PC-9 (cell line): ENCODE measurements at regions not wholly inside any gene's neighbourhood (a gene's known extent, or its start where the extent isn't known, plus 50 kb on each side); places are given as distances from the start of the nearest gene placed in this dataset.

Experiments
- CTCF ChIP-seq: fragments of 200-600 bp; sonication (generic); conservative IDR thresholded peaks from 2 replicates; pipeline ENCODE4 v1.6.1; 2017; ENCODE audit warnings: mixed run types, antibody characterized with exemption, mild to moderate bottlenecking, moderate library complexity
- EZH2 ChIP-seq: fragments of 200-600 bp; sonication (generic); IDR thresholded peaks from 2 replicates; pipeline ENCODE4 v1.8.0; 2017; ENCODE audit warnings: antibody characterized with exemption, low read depth

- TF ChIP-seq CTCF (no peak), EZH2 (no peak)
Observed at GRCh38 chr12:33253178-33253577, 186.4 kb downstream of the SYT10 start.
